DMS114 treated with DMSO at 0.1 percent for 48 hours (cell line): ENCODE measurements at regions not wholly inside any gene's neighbourhood (a gene's known extent, or its start where the extent isn't known, plus 50 kb on each side); places are given as distances from the start of the nearest gene placed in this dataset.

Experiments used
- DNase-seq: peaks from one replicate; lab custom pipeline; 2025; ENCODE audit not compliant: unreplicated experiment; lab: John Stamatoyannopoulos, UW

DNA sequence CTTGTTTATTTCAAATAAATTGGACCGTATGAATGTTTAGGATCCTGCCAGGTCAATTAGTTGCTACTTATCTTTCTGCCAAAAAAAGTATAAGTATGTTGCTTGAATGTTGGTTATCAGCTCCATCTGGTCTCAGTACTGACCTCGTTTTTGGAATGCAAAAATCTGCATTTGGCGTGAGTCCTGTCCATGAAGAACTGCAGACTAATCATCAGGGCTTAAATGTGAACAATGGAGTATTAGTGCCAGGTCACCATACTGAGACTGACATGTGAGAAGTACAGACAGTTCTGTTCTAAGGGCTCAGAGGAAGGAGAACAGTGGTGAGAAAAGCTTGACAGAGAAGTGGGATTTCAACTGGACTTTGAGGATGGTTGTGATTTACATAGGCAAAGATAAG lies 393.1 kb upstream of the SLC14A2 start:
- no peak for DNase-seq

DNA sequence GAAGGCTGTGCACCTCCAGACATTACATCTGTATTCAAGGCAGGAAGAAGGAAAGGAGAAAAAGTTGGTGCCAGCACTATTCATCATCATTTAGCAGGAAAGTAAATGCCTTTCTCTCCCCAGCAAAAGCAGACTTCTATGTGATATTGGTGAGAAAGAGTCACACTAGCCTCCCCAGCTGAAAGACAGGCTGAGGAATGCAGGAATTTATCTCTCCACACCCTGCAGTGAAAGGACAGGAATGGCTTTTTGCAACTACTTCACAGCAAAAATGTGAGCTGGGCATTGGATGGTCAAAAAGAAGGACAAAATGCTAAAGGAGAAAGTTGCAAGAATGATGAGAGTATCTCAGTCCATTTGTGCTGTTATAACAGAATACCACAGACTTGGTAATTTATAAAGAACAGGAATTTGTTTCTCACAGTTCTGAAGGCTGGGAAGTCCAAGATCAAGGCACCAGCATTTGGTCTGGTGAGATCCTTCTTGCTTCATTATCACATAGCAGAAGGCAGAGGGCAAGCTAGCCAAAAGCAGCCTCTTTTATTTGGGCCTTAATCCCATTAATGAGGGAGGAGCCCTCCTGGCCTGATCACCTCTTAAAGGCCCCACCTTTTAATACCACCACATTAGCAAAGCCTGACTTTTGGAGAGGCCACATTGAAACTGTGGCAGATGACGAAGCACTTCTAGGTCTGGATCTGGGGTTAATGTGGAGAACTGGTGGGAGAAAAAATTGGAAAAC lies 388.1 kb upstream of the SLC14A2 start:
- DNase-seq, result no peak

- DNase-seq, result no peak
Measured at GRCh38 chr18:45228796-45229388, 386.4 kb upstream of the SLC14A2 start.

GRCh38 chr18:45231617-45232016 lies 383.7 kb upstream of the SLC14A2 start:
- no peak for DNase-seq

- DNase-seq, result no peak
Measured at GRCh38 chr18:45232061-45232460, 383.2 kb upstream of the SLC14A2 start.

DNA sequence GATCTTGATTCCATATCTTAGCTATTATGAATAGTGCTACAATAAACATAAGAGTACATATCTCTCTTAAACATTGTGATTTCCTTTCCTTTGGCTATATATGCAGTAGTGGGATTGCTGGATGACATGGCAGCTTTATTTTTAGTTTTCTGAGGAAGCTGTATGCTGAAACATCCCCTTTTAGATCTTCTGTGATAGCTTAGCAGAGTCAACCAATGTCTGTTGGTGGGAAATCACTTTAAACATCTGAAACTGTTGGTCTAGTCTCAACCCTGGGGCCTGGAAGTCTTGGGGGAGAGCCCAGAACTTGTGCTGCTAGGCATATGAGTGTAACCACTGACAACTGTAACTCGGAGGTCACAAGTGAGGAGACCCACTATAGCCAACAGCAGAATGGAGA lies 378.6 kb upstream of the SLC14A2 start:
- DNase-seq, result no peak

GRCh38 chr18:45237343-45238098 lies 377.8 kb upstream of the SLC14A2 start:
- DNase-seq, result no peak

DNA sequence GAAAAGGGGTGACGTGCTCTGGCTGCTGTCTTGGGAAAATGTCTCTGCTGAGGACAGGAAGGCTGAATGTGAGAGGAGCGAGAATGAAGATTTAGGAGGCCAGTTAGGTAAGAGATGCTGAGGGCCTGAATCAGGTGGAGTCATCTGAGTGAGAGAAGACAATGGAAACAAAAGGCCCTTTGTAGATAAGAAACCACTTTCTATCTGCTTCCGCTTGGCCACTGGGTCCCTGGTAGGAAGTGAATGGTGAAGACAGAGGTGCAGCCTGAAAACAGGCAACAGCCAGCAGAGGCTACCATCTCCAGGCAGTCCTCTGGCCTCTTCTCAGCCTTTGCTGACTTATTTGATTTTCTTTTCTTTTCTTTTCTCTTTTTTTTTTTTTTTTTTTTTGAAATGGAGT lies 374.0 kb upstream of the SLC14A2 start:
- DNase-seq, result no peak

DNA sequence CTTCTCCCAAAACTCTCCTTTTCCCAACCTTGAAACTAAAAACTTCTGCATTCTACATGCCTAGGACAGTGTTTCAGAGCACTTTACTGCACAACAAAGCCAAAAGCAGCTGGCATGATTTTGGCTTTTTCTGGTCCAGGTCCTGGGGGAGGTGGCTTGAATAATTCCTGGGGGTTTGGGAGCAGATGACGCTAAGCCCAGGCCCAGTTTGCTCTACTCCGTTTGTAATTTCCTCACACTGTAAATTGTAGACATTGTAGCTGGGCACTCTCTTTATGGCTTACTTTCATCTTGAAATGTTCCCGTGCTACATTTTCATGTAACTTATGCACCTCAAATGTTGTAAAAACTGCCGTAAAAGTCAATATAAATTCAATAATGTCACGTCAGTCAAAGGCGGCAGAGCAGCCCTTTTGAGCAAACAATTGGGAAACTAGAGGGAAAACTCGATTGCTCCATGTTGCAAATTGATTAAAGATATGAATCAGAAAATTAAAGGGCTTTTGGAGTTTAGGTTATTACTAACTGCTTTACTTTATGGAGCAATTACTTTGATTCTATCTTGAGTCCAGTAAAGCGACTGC lies 373.2 kb upstream of the SLC14A2 start:
- no peak for DNase-seq

DNA sequence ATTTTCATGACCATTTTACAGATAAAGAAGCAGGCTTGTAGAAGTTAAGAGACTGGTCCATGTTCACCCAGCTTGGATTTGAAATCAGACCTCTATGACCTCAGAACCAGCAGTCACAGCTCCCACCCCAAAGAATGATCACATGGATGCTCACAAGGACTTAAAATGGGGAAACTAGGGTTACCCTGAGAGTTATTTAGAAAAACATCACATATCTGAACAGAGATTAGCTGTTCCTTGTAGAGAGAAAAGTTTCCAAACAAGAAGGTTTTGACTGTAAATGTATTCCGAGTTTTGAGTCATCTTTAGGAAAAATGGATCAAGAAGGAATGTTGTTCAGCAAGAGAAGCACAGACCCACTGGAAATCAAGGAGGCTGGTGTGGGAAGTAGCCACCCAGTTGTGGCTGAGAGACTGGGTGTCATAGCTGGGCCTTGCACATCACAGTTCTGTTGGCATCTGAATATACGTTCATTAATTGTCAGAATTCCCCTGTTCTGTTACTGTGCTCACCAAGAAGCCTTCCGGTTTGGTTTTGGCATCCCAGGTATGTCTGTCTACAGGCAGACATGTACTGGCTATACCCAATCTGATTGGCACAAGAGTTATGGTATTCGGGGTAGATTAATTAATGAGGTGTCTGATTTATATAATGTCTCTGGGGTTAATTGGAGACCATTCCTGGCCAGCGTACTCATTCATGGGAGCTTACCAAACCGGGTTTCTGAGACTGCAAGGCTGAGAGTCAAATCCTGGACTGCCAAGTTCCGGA lies 371.8 kb upstream of the SLC14A2 start:
- DNase-seq, result no peak

GRCh38 chr18:45245091-45245511 lies 370.2 kb upstream of the SLC14A2 start:
- no peak for DNase-seq

DNA sequence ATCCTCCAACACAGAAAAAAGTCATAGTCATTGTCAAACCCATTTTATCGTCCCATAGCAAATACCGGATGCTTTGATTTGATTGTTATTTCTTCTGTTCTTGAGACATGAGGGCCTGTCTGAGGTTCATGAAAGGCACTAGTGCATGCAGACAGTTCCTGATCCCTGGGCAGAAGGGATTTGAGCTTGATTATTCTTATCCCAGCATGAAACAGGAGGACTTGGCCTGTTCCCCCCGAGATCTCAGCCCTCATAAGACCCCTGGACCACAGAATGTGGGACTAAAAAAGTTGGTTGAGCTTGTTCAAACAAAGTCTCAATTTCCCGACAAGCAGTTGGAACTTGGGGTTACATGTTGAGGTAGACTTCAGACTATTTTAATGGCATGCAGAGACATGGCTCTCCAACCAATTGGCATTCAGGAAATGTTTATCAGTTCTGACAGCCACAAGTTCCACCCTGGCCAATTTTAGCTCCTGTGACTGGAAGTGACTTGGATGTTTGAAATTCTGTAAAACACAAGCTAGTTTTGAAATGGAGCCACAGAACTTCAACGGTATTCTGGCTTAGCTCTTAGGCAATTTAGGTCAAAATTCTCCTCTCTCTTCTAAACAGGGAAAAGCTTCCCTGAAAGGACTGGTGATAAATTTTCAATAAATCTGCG lies 366.9 kb upstream of the SLC14A2 start:
- DNase-seq, result no peak

GRCh38 chr18:45249246-45249661 lies 366.0 kb upstream of the SLC14A2 start:
- no peak for DNase-seq

DNA sequence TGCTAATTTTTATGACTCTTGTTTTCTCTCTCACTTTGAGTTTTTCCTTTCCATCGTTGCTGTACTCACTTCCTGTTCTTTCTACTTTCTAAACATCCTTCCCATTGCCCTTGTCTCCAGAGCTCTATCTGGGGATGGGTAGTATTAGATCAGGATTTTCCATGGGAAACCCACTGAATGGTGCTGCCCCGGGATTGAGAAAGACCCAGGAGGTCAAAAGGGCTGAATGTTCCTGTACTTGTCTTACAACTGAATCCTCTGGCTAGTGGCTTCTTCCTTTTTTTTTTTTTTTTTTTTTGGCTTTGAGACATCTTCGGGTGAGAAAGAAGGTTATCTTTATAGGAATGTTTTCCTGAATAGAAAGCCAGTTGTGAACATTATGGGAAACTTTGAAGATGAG lies 364.8 kb upstream of the SLC14A2 start:
- no peak for DNase-seq

DNA sequence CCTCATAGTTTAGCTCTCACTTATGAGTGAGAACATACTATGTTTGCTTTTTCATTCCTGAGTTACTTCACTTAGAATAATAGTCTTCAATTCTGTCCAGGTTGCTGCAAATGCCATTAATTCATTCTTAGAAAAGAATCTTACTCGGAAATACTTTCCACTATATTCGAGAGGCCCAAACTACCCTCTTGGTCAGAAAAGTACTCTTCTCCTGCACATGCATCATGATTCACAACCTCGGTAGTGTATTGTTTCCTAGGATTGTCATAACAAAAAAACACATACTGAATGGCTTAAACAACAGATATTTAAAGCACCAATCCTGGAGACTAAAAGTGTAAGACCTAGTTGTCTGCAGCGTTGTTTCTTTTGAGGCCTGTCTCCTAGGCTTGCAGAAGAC lies 364.0 kb upstream of the SLC14A2 start:
- no peak for DNase-seq

DNA sequence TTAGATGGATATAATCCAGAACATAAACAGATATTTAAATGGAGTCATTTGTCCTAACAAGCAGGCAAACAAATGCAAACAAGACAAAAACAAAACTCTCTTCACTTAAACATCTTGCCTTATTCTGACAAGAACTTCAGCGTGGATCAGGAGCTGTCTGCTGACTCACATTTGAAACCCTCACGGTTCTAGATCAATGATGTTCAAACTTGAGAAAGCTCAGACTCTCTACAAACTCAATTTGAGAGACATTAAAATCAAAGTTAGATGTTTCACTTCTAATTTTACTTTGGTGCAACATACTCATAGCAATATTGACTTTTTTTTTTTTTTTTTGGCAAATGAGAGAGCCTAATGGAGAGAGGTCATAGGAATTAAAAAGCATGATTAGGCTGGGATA lies 362.8 kb upstream of the SLC14A2 start:
- no peak for DNase-seq

GRCh38 chr18:45253056-45253565 lies 362.2 kb upstream of the SLC14A2 start:
- DNase-seq, result no peak

GRCh38 chr18:45253973-45254708 lies 361.1 kb upstream of the SLC14A2 start:
- no peak for DNase-seq

DNA sequence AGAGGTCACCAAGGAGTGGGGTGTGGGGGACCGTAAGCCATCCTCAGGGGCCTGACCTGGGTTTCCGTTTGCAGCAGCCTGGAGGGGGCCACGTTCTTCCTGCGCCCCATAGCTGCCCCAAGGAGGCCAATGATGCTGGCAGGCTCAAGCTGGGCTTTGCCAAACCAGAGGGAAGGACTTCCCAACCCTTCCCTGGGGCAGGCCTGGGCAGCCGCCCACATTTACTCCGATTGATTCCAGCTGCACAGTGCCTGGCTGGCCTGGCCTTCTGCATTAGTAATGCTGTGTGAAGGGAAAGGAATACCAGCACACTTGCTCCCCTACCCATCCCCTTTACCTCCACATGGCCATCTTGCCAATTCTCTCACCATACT lies 360.6 kb upstream of the SLC14A2 start:
- no peak for DNase-seq
